GM12878 (cell line): ENCODE measurements at regions not wholly inside any gene's neighbourhood (a gene's known extent, or its start where the extent isn't known, plus 50 kb on each side); places are given as distances from the start of the nearest gene placed in this dataset.

Experiments
- ATAC-seq: fragments of 200-7000 bp; cut with Tn5 transposase; 3 replicates; pipeline ENCODE4 v1.9.1; 2020; ENCODE audit warnings: mild to moderate bottlenecking, moderate library complexity
- BruUV-seq: library from RNA; stranded (reverse); fragments of 400-500 nt; replicated peaks from 2 replicates; lab custom pipeline; 2021; lab: Mats Ljungman, UMichigan
- CTCF ChIA-PET: fragments of 300-600 bp; sonication (Branson Sonifier 250); formaldehyde crosslinking; extraction: SDS; loops from one replicate; lab custom pipeline; 2021; ENCODE audit warnings: inconsistent platforms; lab: Yijun Ruan, JAX
- POLR2A ChIA-PET: fragments of 350-600 bp; formaldehyde crosslinking; extraction: SDS; loops from one replicate; lab custom pipeline; 2021; ENCODE audit warnings: inconsistent platforms; lab: Charles Lee
- RAD21 ChIA-PET: fragments of 300-600 bp; sonication (Branson Sonifier 250); formaldehyde crosslinking; loops from one replicate; lab custom pipeline; 2023; ENCODE audit warnings: antibody characterized with exemption; ENCODE audit not compliant: unreplicated experiment; lab: Charles Lee
- SMC1A ChIA-PET: fragments of 300-600 bp; sonication (Branson Sonifier 250); formaldehyde crosslinking; loops from one replicate; lab custom pipeline; 2023; ENCODE audit not compliant: unreplicated experiment, uncharacterized antibody; lab: Charles Lee
- DNase-seq: peaks from one replicate; pipeline ENCODE4 v3.0.0-alpha.2; 2011; ENCODE audit warnings: low read depth, low spot score
- FAIRE-seq: peaks from 3 replicates; lab custom pipeline; 2011; peaks lifted over from hg19 to GRCh38; lab: Jason Lieb, UNC
- H2AFZ ChIP-seq: 2 replicates; pipeline ENCODE4 v1.6.0; 2011; ENCODE audit warnings: low read depth, low read length, control low read depth; ENCODE audit not compliant: control insufficient read depth
- H3K27ac ChIP-seq: 2 replicates; pipeline ENCODE4 v1.5.1; 2011; ENCODE audit warnings: control low read depth; ENCODE audit not compliant: control insufficient read depth, insufficient read depth
- H3K27me3 ChIP-seq, 2 experiments: replicated peaks in 1 of 2; 2 replicates each; pipeline versions ENCODE4 v1.6.0 to v1.6.1; 2011; ENCODE audit warnings: low read length in 1 of 2; ENCODE audit not compliant: control insufficient read depth in 2 of 2, insufficient read depth in 2 of 2
- H3K36me3 ChIP-seq, 2 experiments: 2 replicates each; pipeline ENCODE4 v1.5.1; 2011; ENCODE audit warnings: low read length in 1 of 2; ENCODE audit not compliant: control insufficient read depth in 2 of 2, insufficient read depth in 2 of 2
- H3K4me1 ChIP-seq: 2 replicates; pipeline ENCODE4 v1.6.1; 2011; ENCODE audit warnings: mild to moderate bottlenecking, low read length, moderate library complexity, mixed read lengths; ENCODE audit not compliant: control insufficient read depth, insufficient read depth
- H3K4me2 ChIP-seq: 2 replicates; pipeline ENCODE4 v1.6.0; 2011; ENCODE audit warnings: control low read depth; ENCODE audit not compliant: control insufficient read depth, insufficient read depth
- H3K4me3 ChIP-seq: fragments of 200-600 bp; sonication (generic); 2 replicates; pipeline ENCODE4 v1.5.1; 2016
- H3K79me2 ChIP-seq: 2 replicates; pipeline ENCODE4 v1.6.0; 2011; ENCODE audit warnings: low read length; ENCODE audit not compliant: control insufficient read depth, insufficient read depth
- H3K9ac ChIP-seq: 2 replicates; pipeline ENCODE4 v1.8.0; 2011; ENCODE audit warnings: low read length, control low read depth, mixed read lengths; ENCODE audit not compliant: control insufficient read depth, insufficient read depth
- H3K9me3 ChIP-seq: replicated peaks from 3 replicates; pipeline ENCODE4 v1.5.1; 2011; ENCODE audit warnings: mild to moderate bottlenecking, low read length; ENCODE audit not compliant: control insufficient read depth, insufficient read depth
- H4K20me1 ChIP-seq: 2 replicates; pipeline ENCODE4 v1.6.0; 2011; ENCODE audit not compliant: control insufficient read depth, insufficient read depth
- ASH2L ChIP-seq: fragments of 300-600, 200-600 bp; sonication (generic); IDR thresholded peaks from 2 replicates; pipeline ENCODE4 v1.6.1; 2017; ENCODE audit warnings: low read depth, mild to moderate bottlenecking, borderline replicate concordance
- CTCF ChIP-seq, 3 experiments: IDR thresholded peaks in 2 of 3; conservative IDR thresholded peaks in 1 of 3; 2 replicates each; pipeline ENCODE4 v1.5.1; 2011; ENCODE audit warnings: low read depth in 3 of 3, low read length in 3 of 3, mild to moderate bottlenecking in 3 of 3, control low read depth in 2 of 3, moderate library complexity in 2 of 3, inconsistent platforms in 1 of 3, mixed read lengths in 1 of 3; ENCODE audit not compliant: control insufficient read depth in 2 of 3, insufficient read depth in 1 of 3; ENCODE audit errors: extremely low read depth in 1 of 3
- CUX1 ChIP-seq: IDR thresholded peaks from 2 replicates; pipeline ENCODE4 v1.6.1; 2012; ENCODE audit warnings: improper control_type of control experiment, low read depth, low read length; ENCODE audit not compliant: insufficient replicate concordance
- EZH2 ChIP-seq: IDR thresholded peaks from 2 replicates; pipeline ENCODE4 v1.6.1; 2012; ENCODE audit warnings: low read depth, mild to moderate bottlenecking, control low read depth, inconsistent platforms, low read length, borderline replicate concordance; ENCODE audit not compliant: control insufficient read depth
- GATAD2B ChIP-seq: fragments of 450-650 bp; conservative IDR thresholded peaks from 2 replicates; pipeline ENCODE4 v1.6.1; 2017; ENCODE audit warnings: low read depth, mild to moderate bottlenecking, moderate library complexity
- JUNB ChIP-seq: IDR thresholded peaks from 2 replicates; pipeline ENCODE4 v1.6.1; 2016; ENCODE audit warnings: antibody characterized with exemption, mild to moderate bottlenecking
- PRDM15 ChIP-seq: fragments of 450-650 bp; formaldehyde crosslinking; IDR thresholded peaks from 2 replicates; pipeline ENCODE4 v1.4.0; 2020; ENCODE audit warnings: mild to moderate bottlenecking, moderate library complexity
- RELA ChIP-seq: fragments of 450-650 bp; IDR thresholded peaks from 2 replicates; pipeline ENCODE4 v1.8.0; 2014; ENCODE audit warnings: borderline replicate concordance; ENCODE audit not compliant: partially characterized antibody
- USF1 ChIP-seq: IDR thresholded peaks from 2 replicates; pipeline ENCODE4 v1.6.1; 2011; ENCODE audit warnings: borderline replicate concordance, low read depth, mild to moderate bottlenecking, moderate library complexity, mixed read lengths, low read length; ENCODE audit not compliant: insufficient read depth; ENCODE audit errors: extremely low read length
- in situ Hi-C: fragments of 300-500 bp; cut with MboI; formaldehyde crosslinking; loops from 9 replicates; pipeline ENCODE4 v1.14.3; 2018; ENCODE audit warnings: mixed read lengths
- intact Hi-C: fragments of 100-400 bp; cut with micrococcal nuclease; formaldehyde crosslinking; loops from one replicate; pipeline ENCODE4 v1.14.2; 2022; ENCODE audit not compliant: unreplicated experiment

- TF ChIP-seq CTCF (IDR thresholded peaks at IDR 0.05 in 2 of 3, conservative IDR thresholded peaks at IDR 0.05 in 1 of 3; ENCODE audit: control insufficient read depth in 2 of 3, extremely low read depth in 1 of 3, insufficient read depth in 1 of 3, low read depth in 3 of 3, low read length in 3 of 3) (no peak), RELA (no peak), USF1 (no peak), EZH2 (no peak), ASH2L (no peak), GATAD2B (no peak)
Observed at GRCh38 chr9:12230708-12231107, 462.5 kb upstream of the TYRP1 start (continued).

GRCh38 chr9:12231832-12232231 lies 461.4 kb upstream of the TYRP1 start:
- H3K79me2 ChIP-seq: no peaks in the 10 kb centered on the region
- no peaks in the 10 kb centered on the region for H3K9me3 ChIP-seq
- FAIRE-seq: no peak
- H3K4me2 ChIP-seq: no peak overlapping the region
- H2AFZ ChIP-seq: no peak overlapping the region
- H3K27ac ChIP-seq: no peak overlapping the region
- ChIA-PET CTCF (no interaction called here), RAD21 (no interaction called here), SMC1A (no interaction called here), POLR2A (no interaction called here)
- H3K27me3 ChIP-seq: no peaks in the 10 kb centered on the region
- no peaks in the 10 kb centered on the region for H3K36me3 ChIP-seq
- no peaks in the 10 kb centered on the region for H3K4me1 ChIP-seq
- H3K4me3 ChIP-seq: no peak overlapping the region
- no peak for DNase-seq
- ATAC-seq: no peak
- no peaks in the 10 kb centered on the region for H4K20me1 ChIP-seq
- no peak overlapping the region for H3K9ac ChIP-seq
- intact Hi-C loops: no loop called here
- BruUV-seq: no TSS peak
- in situ Hi-C loops: no loop called here
- TF ChIP-seq CUX1 (no peak), JUNB (no peak), PRDM15 (CRISPR knock-in tag) (no peak)
